ENCODE measurements at regions not wholly inside any gene's neighbourhood (a gene's known extent, or its start where the extent isn't known, plus 50 kb on each side); places are given as distances from the start of the nearest gene placed in this dataset.

DNA sequence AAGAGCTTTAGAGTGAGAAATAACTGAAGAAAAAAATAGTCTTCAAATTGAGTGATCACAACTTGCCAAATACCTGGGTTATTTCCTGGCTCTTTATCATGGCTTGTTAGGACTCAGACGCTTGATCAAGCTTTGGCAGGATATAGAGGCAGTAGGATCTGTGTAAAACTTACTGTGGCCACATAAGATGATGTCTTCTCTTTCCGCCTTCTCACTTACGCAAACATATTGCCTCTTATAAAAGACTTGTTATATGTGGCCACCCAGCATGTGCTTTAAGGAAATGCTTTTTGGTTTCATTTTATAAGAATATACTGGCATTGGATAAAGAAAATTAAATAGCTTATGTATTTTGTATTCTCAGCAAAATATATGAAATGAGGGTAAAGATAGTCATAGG lies 101.8 kb upstream of the AKIRIN2 start:
- TF ChIP-seq EZH2phosphoT487 (IDR thresholded peaks at IDR 0.05; ENCODE audit: insufficient read depth, low read depth) (no peak), EZH2 (IDR thresholded peaks at IDR 0.05; ENCODE audit: insufficient read depth, poor library complexity, severe bottlenecking) (no peak)

All from GM23248 (cell line).